Keratinocyte (primary cell): ENCODE measurements at regions not wholly inside any gene's neighbourhood (a gene's known extent, or its start where the extent isn't known, plus 50 kb on each side); places are given as distances from the start of the nearest gene placed in this dataset.

Experiments
- CTCF ChIP-seq, 3 experiments: IDR thresholded peaks in 1 of 3; conservative IDR thresholded peaks in 1 of 3; optimal IDR thresholded peaks in 1 of 3; 2 replicates in 2 of 3; 3 replicates in 1 of 3; pipeline versions ENCODE3 to v1.5.1; 2011; ENCODE audit warnings: low read length in 3 of 3, mild to moderate bottlenecking in 3 of 3, moderate library complexity in 2 of 3, control low read depth in 1 of 3, inconsistent platforms in 1 of 3; ENCODE audit not compliant: insufficient read depth in 2 of 3; ENCODE audit errors: extremely low read depth in 1 of 3
- EZH2 ChIP-seq: IDR thresholded peaks from one replicate; pipeline ENCODE4 v1.6.1; 2012; ENCODE audit warnings: inconsistent platforms, mild to moderate bottlenecking, low read length, moderate library complexity

GRCh38 chr2:196486146-196486545 lies 153.4 kb upstream of the CCDC150 start:
- TF ChIP-seq CTCF (optimal IDR thresholded peaks at IDR 0.05 in 1 of 3, IDR thresholded peaks at IDR 0.05 in 1 of 3, conservative IDR thresholded peaks at IDR 0.05 in 1 of 3; ENCODE audit: extremely low read depth in 1 of 3, insufficient read depth in 2 of 3, low read length in 3 of 3): no peak
- no peak for TF ChIP-seq EZH2
